MM.1S (cell line): ENCODE measurements at regions not wholly inside any gene's neighbourhood (a gene's known extent, or its start where the extent isn't known, plus 50 kb on each side); places are given as distances from the start of the nearest gene placed in this dataset.

ENCODE experiments used
- DNase-seq: peaks from one replicate; pipeline ENCODE4 v3.0.0-alpha.2; 2015
- H2AFZ ChIP-seq: fragments of 300-600 bp; sonication (generic); 2 replicates; pipeline ENCODE4 v1.6.0; 2016; ENCODE audit warnings: antibody characterized with exemption, low read length
- H3F3A ChIP-seq: fragments of 300-600 bp; sonication (generic); 2 replicates; pipeline ENCODE4 v1.6.1; 2016; ENCODE audit warnings: mild to moderate bottlenecking, antibody characterized with exemption, low read length, moderate library complexity, mixed read lengths; ENCODE audit not compliant: insufficient read depth
- H3K27ac ChIP-seq: fragments of 300-600 bp; sonication (generic); 2 replicates; pipeline ENCODE4 v1.5.1; 2016; ENCODE audit warnings: mild to moderate bottlenecking, low read length
- H3K27me3 ChIP-seq: fragments of 300-600 bp; sonication (generic); replicated peaks from 2 replicates; pipeline ENCODE4 v1.6.0; 2016; ENCODE audit warnings: low read length; ENCODE audit not compliant: insufficient read depth
- H3K36me3 ChIP-seq: fragments of 300-600 bp; sonication (generic); replicated peaks from 2 replicates; pipeline ENCODE4 v1.6.1; 2016; ENCODE audit warnings: mild to moderate bottlenecking, low read length, mixed read lengths; ENCODE audit not compliant: insufficient read depth
- H3K4me1 ChIP-seq: fragments of 300-600 bp; sonication (generic); 2 replicates; pipeline ENCODE4 v1.6.1; 2016; ENCODE audit warnings: low read length, mixed read lengths
- H3K4me2 ChIP-seq: fragments of 300-600 bp; sonication (generic); 2 replicates; pipeline ENCODE4 v1.6.0; 2016; ENCODE audit warnings: low read depth, low read length
- H3K4me3 ChIP-seq: fragments of 300-600 bp; sonication (generic); 2 replicates; pipeline ENCODE4 v1.5.1; 2016; ENCODE audit warnings: low read length, mixed read lengths
- H3K79me2 ChIP-seq: fragments of 300-600 bp; sonication (generic); 2 replicates; pipeline ENCODE4 v1.6.1; 2016; ENCODE audit warnings: mixed run types, low read length, mixed read lengths
- H3K9ac ChIP-seq: fragments of 300-600 bp; sonication (generic); 2 replicates; pipeline ENCODE4 v1.6.1; 2016; ENCODE audit warnings: low read length, mixed read lengths
- H3K9me2 ChIP-seq: fragments of 300-600 bp; sonication (generic); replicated peaks from 2 replicates; pipeline ENCODE4 v1.6.1; 2016; ENCODE audit warnings: mild to moderate bottlenecking, low read length, mixed read lengths; ENCODE audit not compliant: insufficient read depth
- H3K9me3 ChIP-seq: fragments of 300-600 bp; sonication (generic); replicated peaks from 2 replicates; pipeline ENCODE4 v1.6.1; 2016; ENCODE audit warnings: mild to moderate bottlenecking, low read length, mixed read lengths; ENCODE audit not compliant: insufficient read depth
- H4K20me1 ChIP-seq: fragments of 300-600 bp; sonication (generic); 2 replicates; pipeline ENCODE4 v1.6.1; 2016; ENCODE audit warnings: mild to moderate bottlenecking, low read length, moderate library complexity, mixed read lengths; ENCODE audit not compliant: insufficient read depth
- EZH2 ChIP-seq: fragments of 300-600 bp; sonication (generic); optimal IDR thresholded peaks from 2 replicates; pipeline ENCODE3; 2017; ENCODE audit warnings: low read depth, mild to moderate bottlenecking, antibody characterized with exemption, low read length, mixed read lengths
- EZH2phosphoT487 ChIP-seq: fragments of 300-600 bp; sonication (generic); IDR thresholded peaks from 2 replicates; pipeline ENCODE4 v1.6.1; 2018; ENCODE audit warnings: antibody characterized with exemption, low read length
- TF ChIP-seq, protein P1 (sequence below): fragments of 300-600 bp; sonication (generic); IDR thresholded peaks from 2 replicates; pipeline ENCODE4 v1.5.1; 2016; ENCODE audit warnings: antibody characterized with exemption, low read length, mixed read lengths

DNA sequence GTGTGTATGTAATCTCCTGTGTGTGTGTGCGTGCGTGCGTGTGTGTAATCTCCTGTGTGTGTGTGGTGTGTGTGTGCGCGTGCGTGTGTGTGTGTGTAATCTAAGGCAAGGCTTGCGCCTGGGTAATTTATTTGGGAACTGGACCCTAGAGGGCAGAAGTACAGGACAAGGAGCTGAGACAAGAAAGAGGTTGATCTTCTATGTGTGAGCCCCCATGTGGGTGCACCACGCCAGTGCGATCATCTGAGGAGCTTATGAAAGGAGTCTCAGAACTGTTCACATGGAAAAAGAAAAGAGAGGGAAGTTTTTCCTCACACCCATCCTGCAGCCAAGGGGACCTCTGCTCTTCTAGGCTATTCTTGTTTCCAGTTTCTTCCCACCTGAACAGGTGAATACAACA lies 220.1 kb upstream of the GGTLC1 start:
- Histone ChIP-seq H3K36me3 (no peaks in the 10 kb centered on the region), H4K20me1 (no peaks in the 10 kb centered on the region), H3K79me2 (no peaks in the 10 kb centered on the region), H3K9ac (no peak overlapping the region), H2AFZ (no peak overlapping the region), H3K9me2 (no peaks in the 10 kb centered on the region), H3K9me3 (no peaks in the 10 kb centered on the region), H3K4me2 (no peak overlapping the region), H3F3A (no peaks in the 10 kb centered on the region), H3K4me1 (no peaks in the 10 kb centered on the region), H3K27ac (no peak overlapping the region), H3K27me3 (no peaks in the 10 kb centered on the region), H3K4me3 (no peak overlapping the region)
- DNase-seq, result no peak
- TF ChIP-seq, protein P1, sequence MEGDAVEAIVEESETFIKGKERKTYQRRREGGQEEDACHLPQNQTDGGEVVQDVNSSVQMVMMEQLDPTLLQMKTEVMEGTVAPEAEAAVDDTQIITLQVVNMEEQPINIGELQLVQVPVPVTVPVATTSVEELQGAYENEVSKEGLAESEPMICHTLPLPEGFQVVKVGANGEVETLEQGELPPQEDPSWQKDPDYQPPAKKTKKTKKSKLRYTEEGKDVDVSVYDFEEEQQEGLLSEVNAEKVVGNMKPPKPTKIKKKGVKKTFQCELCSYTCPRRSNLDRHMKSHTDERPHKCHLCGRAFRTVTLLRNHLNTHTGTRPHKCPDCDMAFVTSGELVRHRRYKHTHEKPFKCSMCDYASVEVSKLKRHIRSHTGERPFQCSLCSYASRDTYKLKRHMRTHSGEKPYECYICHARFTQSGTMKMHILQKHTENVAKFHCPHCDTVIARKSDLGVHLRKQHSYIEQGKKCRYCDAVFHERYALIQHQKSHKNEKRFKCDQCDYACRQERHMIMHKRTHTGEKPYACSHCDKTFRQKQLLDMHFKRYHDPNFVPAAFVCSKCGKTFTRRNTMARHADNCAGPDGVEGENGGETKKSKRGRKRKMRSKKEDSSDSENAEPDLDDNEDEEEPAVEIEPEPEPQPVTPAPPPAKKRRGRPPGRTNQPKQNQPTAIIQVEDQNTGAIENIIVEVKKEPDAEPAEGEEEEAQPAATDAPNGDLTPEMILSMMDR, result 0 out of 2 replicates have a peak, but pooled peaks have one; percentile 7
- TF ChIP-seq EZH2phosphoT487 (no peak), EZH2 (no peak)

DNA sequence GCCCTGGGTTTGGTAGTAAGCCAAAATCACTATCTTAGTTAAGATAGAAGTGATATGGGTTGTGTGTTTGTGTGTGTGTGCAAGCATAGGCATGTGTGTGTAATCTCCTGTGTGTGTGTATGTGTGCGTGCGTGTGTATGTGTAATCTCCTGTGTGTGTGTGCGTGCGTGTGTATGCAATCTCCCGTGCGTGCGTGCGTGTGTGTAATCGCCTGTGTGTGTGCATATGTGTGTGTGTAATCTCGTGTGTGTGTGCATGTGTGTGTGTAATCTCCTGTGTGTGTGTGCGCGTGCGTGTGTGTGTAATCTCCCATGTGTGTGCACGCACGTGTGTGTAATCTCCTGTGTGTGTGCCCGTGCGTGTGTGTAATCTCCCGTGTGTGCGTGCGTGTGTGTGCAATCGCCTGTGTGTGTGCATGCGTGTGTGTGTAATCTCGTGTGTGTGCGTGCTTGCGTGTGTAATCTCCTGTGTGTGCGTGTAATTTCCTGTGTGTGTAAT lies 219.3 kb upstream of the GGTLC1 start:
- Histone ChIP-seq H3K4me2 (no peak overlapping the region), H3F3A (no peaks in the 10 kb centered on the region), H3K27ac (no peak overlapping the region), H3K4me3 (no peak overlapping the region), H3K9me3 (no peaks in the 10 kb centered on the region), H3K9ac (no peak overlapping the region), H4K20me1 (no peaks in the 10 kb centered on the region), H3K27me3 (no peaks in the 10 kb centered on the region), H2AFZ (no peak overlapping the region), H3K9me2 (no peaks in the 10 kb centered on the region), H3K36me3 (no peaks in the 10 kb centered on the region), H3K4me1 (no peaks in the 10 kb centered on the region), H3K79me2 (no peaks in the 10 kb centered on the region)
- TF ChIP-seq, protein P1, result no peak
- TF ChIP-seq EZH2phosphoT487 (no peak), EZH2 (no peak)
- no peak for DNase-seq

DNA sequence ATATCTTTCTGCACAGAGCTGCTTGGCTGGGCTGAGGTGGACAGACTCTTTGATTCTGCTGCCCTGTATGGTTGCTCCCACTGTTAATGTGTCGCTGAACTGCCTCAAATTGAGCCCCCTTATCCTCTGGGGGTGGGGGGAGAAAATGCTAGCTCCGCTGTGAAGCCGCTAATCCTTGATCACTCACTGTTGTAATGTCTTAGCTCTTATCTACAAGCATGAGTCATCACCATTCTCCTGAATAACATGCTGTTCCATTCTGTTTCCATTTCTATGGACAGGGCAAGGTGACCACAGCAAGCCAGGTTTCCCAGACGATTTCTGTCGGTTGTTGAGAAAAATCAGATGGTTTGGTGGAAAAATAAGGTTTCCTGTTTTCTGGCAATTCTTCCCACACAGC lies 218.4 kb upstream of the GGTLC1 start:
- H3K9me3 ChIP-seq, result no peaks in the 10 kb centered on the region
- H2AFZ ChIP-seq, result no peak overlapping the region
- no peaks in the 10 kb centered on the region for H3K27me3 ChIP-seq
- H3K79me2 ChIP-seq, result no peaks in the 10 kb centered on the region
- TF ChIP-seq EZH2 (no peak), EZH2phosphoT487 (no peak)
- TF ChIP-seq, protein P1, result no peak
- H3K9me2 ChIP-seq, result no peaks in the 10 kb centered on the region
- H3K27ac ChIP-seq, result no peak overlapping the region
- no peak overlapping the region for H3K4me3 ChIP-seq
- H3F3A ChIP-seq, result no peaks in the 10 kb centered on the region
- H3K4me1 ChIP-seq, result no peaks in the 10 kb centered on the region
- no peak overlapping the region for H3K4me2 ChIP-seq
- no peak for DNase-seq
- no peaks in the 10 kb centered on the region for H3K36me3 ChIP-seq
- no peak overlapping the region for H3K9ac ChIP-seq
- H4K20me1 ChIP-seq, result no peaks in the 10 kb centered on the region
